Mesodermal cell (in vitro differentiated cells): ENCODE measurements at regions not wholly inside any gene's neighbourhood (a gene's known extent, or its start where the extent isn't known, plus 50 kb on each side); places are given as distances from the start of the nearest gene placed in this dataset.

ENCODE experiments used
- H3K27ac ChIP-seq: 2 replicates; pipeline ENCODE4 v1.7.0; 2013; ENCODE audit warnings: mild to moderate bottlenecking, low read depth, low read length, moderate library complexity; ENCODE audit not compliant: severe bottlenecking
- H3K36me3 ChIP-seq: 2 replicates; pipeline ENCODE4 v1.7.1; 2013; ENCODE audit warnings: mild to moderate bottlenecking, low read length, moderate library complexity; ENCODE audit not compliant: control insufficient read depth, insufficient read depth
- H3K4me1 ChIP-seq: one replicate; pipeline ENCODE4 v1.7.1; 2013; ENCODE audit warnings: mild to moderate bottlenecking, low read length; ENCODE audit not compliant: insufficient read depth, control insufficient read depth, poor library complexity, severe bottlenecking
- H3K4me3 ChIP-seq: 2 replicates; pipeline ENCODE4 v1.7.0; 2013; ENCODE audit warnings: low read length, control low read depth, mild to moderate bottlenecking; ENCODE audit not compliant: insufficient read depth, poor library complexity, severe bottlenecking; ENCODE audit errors: extremely low read depth
- H3K9me3 ChIP-seq: 2 replicates; pipeline ENCODE4 v1.7.1; 2013; ENCODE audit warnings: mild to moderate bottlenecking, low read length, moderate library complexity; ENCODE audit not compliant: control insufficient read depth
- WGBS, 2 experiments: methylation state at CpG; one replicate each; pipeline ENCODE4 v1.1.5; 2013; ENCODE audit warnings: missing lambda C conversion rate in 2 of 2; ENCODE audit not compliant: insufficient coverage in 2 of 2; 5-methylcytosine and 5-hydroxymethylcytosine counted together

GRCh38 chr4:54556051-54556450, 101.7 kb upstream of the KIT start:
- WGBS, 2 experiments: 100% methylated on average over 1 of the region's 1 CpG; no CpG with 5 or more reads in 1 of the 2 experiments
- Histone ChIP-seq H3K4me1 (no peaks in the 10 kb centered on the region), H3K9me3 (no peaks in the 10 kb centered on the region), H3K4me3 (no peak overlapping the region), H3K27ac (no peak overlapping the region), H3K36me3 (no peaks in the 10 kb centered on the region)

- Histone ChIP-seq H3K4me1 (no peaks in the 10 kb centered on the region), H3K9me3 (no peaks in the 10 kb centered on the region), H3K27ac (no peak overlapping the region), H3K4me3 (no peak overlapping the region), H3K36me3 (no peaks in the 10 kb centered on the region)
- WGBS, 2 experiments: 81 to 100% methylated on average over 1 to 2 of the region's 3 CpGs
Observed at GRCh38 chr4:54556587-54556986, 101.2 kb upstream of the KIT start.

- H3K36me3 ChIP-seq: no peaks in the 10 kb centered on the region
Observed at GRCh38 chr4:54558889-54559677, 98.7 kb upstream of the KIT start.

GRCh38 chr4:54560513-54560912, 97.2 kb upstream of the KIT start:
- Histone ChIP-seq H3K9me3 (no peaks in the 10 kb centered on the region), H3K36me3 (no peaks in the 10 kb centered on the region), H3K4me3 (no peak overlapping the region), H3K4me1 (no peaks in the 10 kb centered on the region), H3K27ac (no peak overlapping the region)
- WGBS, 2 experiments: 62% methylated on average over 3 to 4 of the region's 4 CpGs

More at GRCh38 chr4:54558889-54559677, 98.7 kb upstream of the KIT start:
- Histone ChIP-seq H3K4me3 (no peak overlapping the region), H3K4me1 (no peaks in the 10 kb centered on the region), H3K27ac (no peak overlapping the region), H3K9me3 (no peaks in the 10 kb centered on the region)
- WGBS, 2 experiments: 80% methylated on average over 1 of the region's 2 CpGs; no CpG with 5 or more reads in 1 of the 2 experiments

- H3K36me3 ChIP-seq: no peaks in the 10 kb centered on the region
- no peaks in the 10 kb centered on the region for H3K9me3 ChIP-seq
- no peak overlapping the region for H3K27ac ChIP-seq
- no peaks in the 10 kb centered on the region for H3K4me1 ChIP-seq
- WGBS, 2 experiments: 91 to 92% methylated on average over 4 of the region's 5 CpGs
- no peak overlapping the region for H3K4me3 ChIP-seq
Observed at GRCh38 chr4:54561940-54562339, 95.8 kb upstream of the KIT start.

GRCh38 chr4:54566608-54567007, 91.1 kb upstream of the KIT start:
- Histone ChIP-seq H3K9me3 (no peaks in the 10 kb centered on the region), H3K36me3 (no peaks in the 10 kb centered on the region), H3K4me3 (no peak overlapping the region), H3K27ac (no peak overlapping the region), H3K4me1 (no peaks in the 10 kb centered on the region)
- WGBS, 2 experiments: 79 to 85% methylated on average over 5 of the region's 5 CpGs

- 90 to 100% methylated on average over 1 of the region's 2 CpGs for WGBS, 2 experiments
- Histone ChIP-seq H3K4me3 (no peak overlapping the region), H3K27ac (no peak overlapping the region), H3K4me1 (no peaks in the 10 kb centered on the region), H3K9me3 (no peaks in the 10 kb centered on the region), H3K36me3 (no peaks in the 10 kb centered on the region)
Observed at GRCh38 chr4:54567327-54567726, 90.4 kb upstream of the KIT start.

GRCh38 chr4:54568184-54568583, 89.6 kb upstream of the KIT start:
- no peaks in the 10 kb centered on the region for H3K36me3 ChIP-seq
- H3K4me3 ChIP-seq: no peak overlapping the region
- H3K9me3 ChIP-seq: no peaks in the 10 kb centered on the region
- H3K4me1 ChIP-seq: no peaks in the 10 kb centered on the region
- 85 to 94% methylated on average over 2 of the region's 3 CpGs for WGBS, 2 experiments
- H3K27ac ChIP-seq: no peak overlapping the region

- WGBS, 2 experiments: 82 to 91% methylated on average over 2 of the region's 2 CpGs
- H3K27ac ChIP-seq: no peak overlapping the region
Observed at GRCh38 chr4:54570822-54571221, 86.9 kb upstream of the KIT start.

GRCh38 chr4:54571293-54572151, 86.2 kb upstream of the KIT start:
- H3K9me3 ChIP-seq: no peaks in the 10 kb centered on the region
- H3K36me3 ChIP-seq: no peaks in the 10 kb centered on the region
- H3K4me3 ChIP-seq: no peak overlapping the region
- 88 to 90% methylated on average over 10 of the region's 12 CpGs for WGBS, 2 experiments
- no peak overlapping the region for H3K27ac ChIP-seq
- H3K4me1 ChIP-seq: no peaks in the 10 kb centered on the region

More at GRCh38 chr4:54570822-54571221, 86.9 kb upstream of the KIT start:
- Histone ChIP-seq H3K9me3 (no peaks in the 10 kb centered on the region), H3K4me3 (no peak overlapping the region), H3K4me1 (no peaks in the 10 kb centered on the region), H3K36me3 (no peaks in the 10 kb centered on the region)

- Histone ChIP-seq H3K9me3 (no peaks in the 10 kb centered on the region), H3K4me3 (no peak overlapping the region), H3K27ac (no peak overlapping the region)
Observed at GRCh38 chr4:54572152-54572542, 85.6 kb upstream of the KIT start.

More at GRCh38 chr4:54572152-54572542, 85.6 kb upstream of the KIT start:
- Histone ChIP-seq H3K36me3 (no peaks in the 10 kb centered on the region), H3K4me1 (no peaks in the 10 kb centered on the region)
